SK-N-SH treated with all-trans-retinoic acid at 6 μM for 48 hours (cell line): ENCODE measurements at regions not wholly inside any gene's neighbourhood (a gene's known extent, or its start where the extent isn't known, plus 50 kb on each side); places are given as distances from the start of the nearest gene placed in this dataset.

Source experiments
- GLIS3 ChIP-seq: fragments of 250-450 bp; sonication (Bioruptor Pico); IDR thresholded peaks from 2 replicates; pipeline ENCODE4 v1.5.0; 2020; ENCODE audit warnings: mild to moderate bottlenecking, moderate library complexity
- PATZ1 ChIP-seq: fragments of 250-450 bp; sonication (Bioruptor Pico); IDR thresholded peaks from 2 replicates; pipeline ENCODE4 v1.8.0; 2020; ENCODE audit warnings: mild to moderate bottlenecking, moderate library complexity, borderline replicate concordance
- ZNF8 ChIP-seq: fragments of 450-650 bp; formaldehyde crosslinking; IDR thresholded peaks from 2 replicates; pipeline ENCODE4 v1.5.0; 2020; ENCODE audit warnings: mild to moderate bottlenecking, moderate library complexity
- TF ChIP-seq, protein P1 (sequence below): fragments of 250-450 bp; sonication (Bioruptor Pico); IDR thresholded peaks from 2 replicates; pipeline ENCODE4 v1.5.0; 2020; ENCODE audit warnings: mild to moderate bottlenecking, moderate library complexity

GRCh38 chr7:25398418-25398817, 170.1 kb upstream of the NPVF start:
- TF ChIP-seq ZNF8 (CRISPR knock-in tag) (no peak), GLIS3 (no peak), PATZ1 (no peak)
- TF ChIP-seq, protein P1, sequence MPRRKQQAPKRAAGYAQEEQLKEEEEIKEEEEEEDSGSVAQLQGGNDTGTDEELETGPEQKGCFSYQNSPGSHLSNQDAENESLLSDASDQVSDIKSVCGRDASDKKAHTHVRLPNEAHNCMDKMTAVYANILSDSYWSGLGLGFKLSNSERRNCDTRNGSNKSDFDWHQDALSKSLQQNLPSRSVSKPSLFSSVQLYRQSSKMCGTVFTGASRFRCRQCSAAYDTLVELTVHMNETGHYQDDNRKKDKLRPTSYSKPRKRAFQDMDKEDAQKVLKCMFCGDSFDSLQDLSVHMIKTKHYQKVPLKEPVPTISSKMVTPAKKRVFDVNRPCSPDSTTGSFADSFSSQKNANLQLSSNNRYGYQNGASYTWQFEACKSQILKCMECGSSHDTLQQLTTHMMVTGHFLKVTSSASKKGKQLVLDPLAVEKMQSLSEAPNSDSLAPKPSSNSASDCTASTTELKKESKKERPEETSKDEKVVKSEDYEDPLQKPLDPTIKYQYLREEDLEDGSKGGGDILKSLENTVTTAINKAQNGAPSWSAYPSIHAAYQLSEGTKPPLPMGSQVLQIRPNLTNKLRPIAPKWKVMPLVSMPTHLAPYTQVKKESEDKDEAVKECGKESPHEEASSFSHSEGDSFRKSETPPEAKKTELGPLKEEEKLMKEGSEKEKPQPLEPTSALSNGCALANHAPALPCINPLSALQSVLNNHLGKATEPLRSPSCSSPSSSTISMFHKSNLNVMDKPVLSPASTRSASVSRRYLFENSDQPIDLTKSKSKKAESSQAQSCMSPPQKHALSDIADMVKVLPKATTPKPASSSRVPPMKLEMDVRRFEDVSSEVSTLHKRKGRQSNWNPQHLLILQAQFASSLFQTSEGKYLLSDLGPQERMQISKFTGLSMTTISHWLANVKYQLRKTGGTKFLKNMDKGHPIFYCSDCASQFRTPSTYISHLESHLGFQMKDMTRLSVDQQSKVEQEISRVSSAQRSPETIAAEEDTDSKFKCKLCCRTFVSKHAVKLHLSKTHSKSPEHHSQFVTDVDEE (CRISPR knock-in tag) = no peak
